ENCODE measurements at regions not wholly inside any gene's neighbourhood (a gene's known extent, or its start where the extent isn't known, plus 50 kb on each side); places are given as distances from the start of the nearest gene placed in this dataset.

GRCh38 chr11:27200779-27201453, 160.3 kb downstream of the BBOX1 start:
- H4K20me1 ChIP-seq (ENCODE audit: insufficient read depth) = no peaks in the 10 kb centered on the region
- no peak overlapping the region for H3K4me2 ChIP-seq
- H2AFZ ChIP-seq (ENCODE audit: low read depth) = no peak overlapping the region
- no peak overlapping the region for H3K27ac ChIP-seq
- no peaks in the 10 kb centered on the region for H3K4me1 ChIP-seq (ENCODE audit: low read depth, poor library complexity, severe bottlenecking)
- no peaks in the 10 kb centered on the region for H3K79me2 ChIP-seq (ENCODE audit: insufficient read depth, low read depth)
- H3K27me3 ChIP-seq (ENCODE audit: insufficient read depth, low read depth) = no peaks in the 10 kb centered on the region
- H3K9ac ChIP-seq = no peak overlapping the region
- no peak overlapping the region for H3K4me3 ChIP-seq (IDR thresholded peaks at IDR 0.05; ENCODE audit: insufficient read depth, low read depth, low read length)
- no peaks in the 10 kb centered on the region for H3K36me3 ChIP-seq (ENCODE audit: insufficient read depth)
- TF ChIP-seq, protein P1, sequence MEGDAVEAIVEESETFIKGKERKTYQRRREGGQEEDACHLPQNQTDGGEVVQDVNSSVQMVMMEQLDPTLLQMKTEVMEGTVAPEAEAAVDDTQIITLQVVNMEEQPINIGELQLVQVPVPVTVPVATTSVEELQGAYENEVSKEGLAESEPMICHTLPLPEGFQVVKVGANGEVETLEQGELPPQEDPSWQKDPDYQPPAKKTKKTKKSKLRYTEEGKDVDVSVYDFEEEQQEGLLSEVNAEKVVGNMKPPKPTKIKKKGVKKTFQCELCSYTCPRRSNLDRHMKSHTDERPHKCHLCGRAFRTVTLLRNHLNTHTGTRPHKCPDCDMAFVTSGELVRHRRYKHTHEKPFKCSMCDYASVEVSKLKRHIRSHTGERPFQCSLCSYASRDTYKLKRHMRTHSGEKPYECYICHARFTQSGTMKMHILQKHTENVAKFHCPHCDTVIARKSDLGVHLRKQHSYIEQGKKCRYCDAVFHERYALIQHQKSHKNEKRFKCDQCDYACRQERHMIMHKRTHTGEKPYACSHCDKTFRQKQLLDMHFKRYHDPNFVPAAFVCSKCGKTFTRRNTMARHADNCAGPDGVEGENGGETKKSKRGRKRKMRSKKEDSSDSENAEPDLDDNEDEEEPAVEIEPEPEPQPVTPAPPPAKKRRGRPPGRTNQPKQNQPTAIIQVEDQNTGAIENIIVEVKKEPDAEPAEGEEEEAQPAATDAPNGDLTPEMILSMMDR (conservative IDR thresholded peaks at IDR 0.05; ENCODE audit: low read depth, low read length) = no peak

DNA sequence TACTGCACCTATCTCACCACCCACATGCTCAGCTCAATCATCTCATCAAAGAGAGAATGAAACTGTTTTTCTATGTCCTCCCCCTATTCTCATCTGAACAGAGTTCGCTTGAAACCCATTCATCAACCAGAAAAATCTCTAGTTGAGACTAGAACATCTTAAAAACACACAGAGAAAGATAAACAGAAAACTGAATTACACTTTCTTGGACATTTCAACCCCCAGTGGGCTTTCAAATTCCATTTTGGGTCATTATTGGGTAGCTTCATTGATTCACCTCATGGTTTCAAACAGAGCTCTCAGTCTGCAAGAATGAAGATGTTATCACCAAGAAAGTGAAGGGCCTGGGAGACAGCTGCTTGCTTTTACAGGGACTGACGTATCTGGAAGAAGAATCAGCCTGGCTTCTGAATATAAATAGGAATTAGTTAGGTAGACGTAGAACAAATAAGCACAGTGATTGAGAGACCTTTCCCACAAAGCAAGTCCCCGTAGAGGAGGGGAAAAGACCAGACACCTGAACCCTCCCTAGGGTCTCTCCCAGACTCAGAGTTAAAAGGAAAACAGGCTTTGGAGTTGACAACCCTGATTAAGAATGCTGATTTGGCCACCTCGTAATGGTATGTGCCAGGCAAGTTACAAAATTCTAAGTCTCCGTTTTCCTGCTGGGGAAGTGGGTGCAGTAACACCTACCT, 155.7 kb downstream of the BBOX1 start:
- Histone ChIP-seq H4K20me1 (ENCODE audit: insufficient read depth) (no peaks in the 10 kb centered on the region), H3K4me3 (IDR thresholded peaks at IDR 0.05; ENCODE audit: insufficient read depth, low read depth, low read length) (no peak overlapping the region), H3K27ac (no peak overlapping the region), H2AFZ (ENCODE audit: low read depth) (no peak overlapping the region), H3K4me2 (no peak overlapping the region), H3K27me3 (ENCODE audit: insufficient read depth, low read depth) (no peaks in the 10 kb centered on the region), H3K4me1 (ENCODE audit: low read depth, poor library complexity, severe bottlenecking) (no peaks in the 10 kb centered on the region), H3K79me2 (ENCODE audit: insufficient read depth, low read depth) (no peaks in the 10 kb centered on the region), H3K36me3 (ENCODE audit: insufficient read depth) (no peaks in the 10 kb centered on the region), H3K9ac (no peak overlapping the region)
- TF ChIP-seq, protein P1 (conservative IDR thresholded peaks at IDR 0.05; ENCODE audit: low read depth, low read length) = no peak

GRCh38 chr11:27195837-27196202, 155.2 kb downstream of the BBOX1 start:
- H3K9ac ChIP-seq = no peak overlapping the region
- no peak overlapping the region for H3K4me3 ChIP-seq (IDR thresholded peaks at IDR 0.05; ENCODE audit: insufficient read depth, low read depth, low read length)
- TF ChIP-seq, protein P1 (conservative IDR thresholded peaks at IDR 0.05; ENCODE audit: low read depth, low read length) = no peak
- H4K20me1 ChIP-seq (ENCODE audit: insufficient read depth) = no peaks in the 10 kb centered on the region
- H2AFZ ChIP-seq (ENCODE audit: low read depth) = no peak overlapping the region
- no peaks in the 10 kb centered on the region for H3K79me2 ChIP-seq (ENCODE audit: insufficient read depth, low read depth)
- no peaks in the 10 kb centered on the region for H3K4me1 ChIP-seq (ENCODE audit: low read depth, poor library complexity, severe bottlenecking)
- no peak overlapping the region for H3K27ac ChIP-seq
- H3K27me3 ChIP-seq (ENCODE audit: insufficient read depth, low read depth) = no peaks in the 10 kb centered on the region
- H3K36me3 ChIP-seq (ENCODE audit: insufficient read depth) = no peaks in the 10 kb centered on the region
- H3K4me2 ChIP-seq = no peak overlapping the region

- Histone ChIP-seq H3K79me2 (ENCODE audit: insufficient read depth, low read depth) (no peaks in the 10 kb centered on the region), H3K4me1 (ENCODE audit: low read depth, poor library complexity, severe bottlenecking) (no peaks in the 10 kb centered on the region), H3K27me3 (ENCODE audit: insufficient read depth, low read depth) (no peaks in the 10 kb centered on the region), H3K27ac (no peak overlapping the region), H3K9ac (no peak overlapping the region), H3K4me2 (no peak overlapping the region), H3K36me3 (ENCODE audit: insufficient read depth) (no peaks in the 10 kb centered on the region), H4K20me1 (ENCODE audit: insufficient read depth) (no peaks in the 10 kb centered on the region), H3K4me3 (IDR thresholded peaks at IDR 0.05; ENCODE audit: insufficient read depth, low read depth, low read length) (no peak overlapping the region), H2AFZ (ENCODE audit: low read depth) (no peak overlapping the region)
- TF ChIP-seq, protein P1 (conservative IDR thresholded peaks at IDR 0.05; ENCODE audit: low read depth, low read length) = no peak
These were observed 154.4 kb downstream of the BBOX1 start for GRCh38 chr11:27194976-27195375.

Data from KMS-11 (cell line).